Peyer's patch (tissue), 4 donors: ENCODE measurements at regions not wholly inside any gene's neighbourhood (a gene's known extent, or its start where the extent isn't known, plus 50 kb on each side); places are given as distances from the start of the nearest gene placed in this dataset.

ENCODE experiments used
- DNase-seq, 3 donors: peaks; one replicate each; pipeline ENCODE4 v3.0.0-alpha.2; 2017 to 2019
- H3K27ac ChIP-seq, 4 donors: fragments of 200-600 bp; sonication (generic); one replicate each; pipeline ENCODE4 v1.5.1; 2016 to 2019
- H3K27me3 ChIP-seq, 2 donors: fragments of 200-600 bp; sonication (generic); one replicate each; pipeline ENCODE4 v1.5.1; 2019
- H3K36me3 ChIP-seq, 3 donors: fragments of 200-600 bp; sonication (generic); one replicate each; pipeline ENCODE4 v1.5.1; 2016 to 2019
- H3K4me1 ChIP-seq, 4 donors: fragments of 200-600 bp; sonication (generic); one replicate each; pipeline ENCODE4 v1.5.1; 2016 to 2019
- H3K4me3 ChIP-seq, 4 donors: fragments of 200-600 bp; sonication (generic); 1 replicate in 3 of 4; 2 replicates in 1 of 4; pipeline ENCODE4 v1.5.1; 2016 to 2019; ENCODE audit warnings: mild to moderate bottlenecking in 1 of 4
- H3K9me3 ChIP-seq, 4 donors: fragments of 200-600 bp; sonication (generic); one replicate each; pipeline ENCODE4 v1.5.1; 2016 to 2019; ENCODE audit warnings: mild to moderate bottlenecking in 1 of 4
- POLR2A ChIP-seq, 2 donors: fragments of 450-650 bp; IDR thresholded peaks; one replicate each; pipeline ENCODE4 v1.5.1; 2017; ENCODE audit warnings: antibody characterized with exemption in 2 of 2, mild to moderate bottlenecking in 2 of 2, moderate library complexity in 2 of 2
- TF ChIP-seq, protein P1 (sequence below), 6 experiments: fragments of 450-650 bp in 4 of 6; fragments of 200-600 bp in 2 of 6; sonication (generic) in 1 of 6; IDR thresholded peaks; one replicate each; pipeline ENCODE4 v1.5.1; 2017 to 2019; ENCODE audit warnings: antibody characterized with exemption in 6 of 6, mild to moderate bottlenecking in 3 of 6, moderate library complexity in 1 of 6

DNA sequence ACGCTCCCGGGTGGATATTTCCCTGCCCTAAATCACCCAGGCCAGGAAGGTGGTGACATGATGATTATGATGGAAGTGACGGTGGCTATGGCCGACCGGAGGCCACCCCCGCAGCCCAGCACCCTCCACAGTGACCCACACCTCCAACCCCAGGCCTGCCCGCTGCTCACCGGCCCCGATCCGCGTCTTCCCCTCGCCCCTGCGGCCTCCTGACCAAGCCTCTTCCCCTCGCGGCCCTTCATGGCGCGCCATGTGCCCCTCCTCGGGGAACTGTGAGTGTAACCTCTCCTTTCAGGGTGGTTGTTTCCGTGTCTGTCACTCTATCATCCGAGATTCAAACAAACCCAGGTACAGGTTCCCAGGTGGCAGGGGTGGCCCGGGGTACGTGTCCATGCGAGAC lies 78.3 kb downstream of the UNCX start:
- no peak for TF ChIP-seq POLR2A (IDR thresholded peaks at IDR 0.05)
- TF ChIP-seq, protein P1, sequence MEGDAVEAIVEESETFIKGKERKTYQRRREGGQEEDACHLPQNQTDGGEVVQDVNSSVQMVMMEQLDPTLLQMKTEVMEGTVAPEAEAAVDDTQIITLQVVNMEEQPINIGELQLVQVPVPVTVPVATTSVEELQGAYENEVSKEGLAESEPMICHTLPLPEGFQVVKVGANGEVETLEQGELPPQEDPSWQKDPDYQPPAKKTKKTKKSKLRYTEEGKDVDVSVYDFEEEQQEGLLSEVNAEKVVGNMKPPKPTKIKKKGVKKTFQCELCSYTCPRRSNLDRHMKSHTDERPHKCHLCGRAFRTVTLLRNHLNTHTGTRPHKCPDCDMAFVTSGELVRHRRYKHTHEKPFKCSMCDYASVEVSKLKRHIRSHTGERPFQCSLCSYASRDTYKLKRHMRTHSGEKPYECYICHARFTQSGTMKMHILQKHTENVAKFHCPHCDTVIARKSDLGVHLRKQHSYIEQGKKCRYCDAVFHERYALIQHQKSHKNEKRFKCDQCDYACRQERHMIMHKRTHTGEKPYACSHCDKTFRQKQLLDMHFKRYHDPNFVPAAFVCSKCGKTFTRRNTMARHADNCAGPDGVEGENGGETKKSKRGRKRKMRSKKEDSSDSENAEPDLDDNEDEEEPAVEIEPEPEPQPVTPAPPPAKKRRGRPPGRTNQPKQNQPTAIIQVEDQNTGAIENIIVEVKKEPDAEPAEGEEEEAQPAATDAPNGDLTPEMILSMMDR (IDR thresholded peaks at IDR 0.05): no peak
- no peak for DNase-seq
- no peak overlapping the region for H3K27ac ChIP-seq

DNA sequence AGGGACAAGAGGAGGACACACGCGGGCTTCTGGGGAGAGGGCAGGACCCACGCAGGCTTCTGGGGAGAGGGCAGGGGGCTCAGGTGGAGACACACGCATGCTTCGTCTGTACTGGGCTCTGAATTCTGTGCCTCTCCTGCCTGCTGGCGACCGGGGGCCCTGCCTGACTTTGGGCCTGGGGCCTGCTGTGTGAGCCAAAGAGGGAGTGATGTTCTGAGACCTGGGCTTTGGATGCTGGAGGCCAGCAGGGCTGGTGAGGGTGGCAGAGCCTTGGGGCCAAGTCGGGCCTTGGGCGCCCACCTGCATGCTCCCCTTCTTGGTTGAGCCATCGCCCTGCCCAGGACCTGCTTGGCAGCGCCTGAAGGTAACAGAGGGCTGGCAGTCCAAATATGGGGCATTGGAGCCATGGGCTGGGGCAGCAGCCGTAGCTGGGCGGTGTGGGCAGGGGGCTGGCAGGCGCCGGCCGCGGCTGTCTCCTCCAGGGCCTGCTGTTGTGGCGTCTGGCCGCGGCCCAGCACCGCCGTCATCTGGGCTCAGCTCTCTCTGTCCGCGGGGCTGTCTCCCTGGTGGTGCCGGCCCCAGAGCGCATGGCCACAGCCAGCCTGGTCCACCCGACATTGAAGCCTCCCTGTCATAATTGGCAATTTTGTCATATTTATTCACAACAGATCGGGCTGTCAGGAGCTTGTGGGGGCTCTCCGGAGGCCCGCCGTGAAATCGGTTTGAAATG lies 78.9 kb downstream of the UNCX start:
- no peak for DNase-seq
- no peak for TF ChIP-seq POLR2A (IDR thresholded peaks at IDR 0.05)
- TF ChIP-seq, protein P1 (IDR thresholded peaks at IDR 0.05): no peak
- Histone ChIP-seq H3K27ac (no peak overlapping the region), H3K27me3 (no peaks in the 10 kb centered on the region), H3K4me3 (no peak overlapping the region), H3K4me1 (no peaks in the 10 kb centered on the region), H3K9me3 (no peaks in the 10 kb centered on the region), H3K36me3 (no peaks in the 10 kb centered on the region)

More for the DNA sequence above, 78.3 kb downstream of the UNCX start:
- H3K4me3 ChIP-seq: no peak overlapping the region
- H3K36me3 ChIP-seq: no peaks in the 10 kb centered on the region
- no peaks in the 10 kb centered on the region for H3K4me1 ChIP-seq
- H3K27me3 ChIP-seq: no peaks in the 10 kb centered on the region
- H3K9me3 ChIP-seq: no peaks in the 10 kb centered on the region

DNA sequence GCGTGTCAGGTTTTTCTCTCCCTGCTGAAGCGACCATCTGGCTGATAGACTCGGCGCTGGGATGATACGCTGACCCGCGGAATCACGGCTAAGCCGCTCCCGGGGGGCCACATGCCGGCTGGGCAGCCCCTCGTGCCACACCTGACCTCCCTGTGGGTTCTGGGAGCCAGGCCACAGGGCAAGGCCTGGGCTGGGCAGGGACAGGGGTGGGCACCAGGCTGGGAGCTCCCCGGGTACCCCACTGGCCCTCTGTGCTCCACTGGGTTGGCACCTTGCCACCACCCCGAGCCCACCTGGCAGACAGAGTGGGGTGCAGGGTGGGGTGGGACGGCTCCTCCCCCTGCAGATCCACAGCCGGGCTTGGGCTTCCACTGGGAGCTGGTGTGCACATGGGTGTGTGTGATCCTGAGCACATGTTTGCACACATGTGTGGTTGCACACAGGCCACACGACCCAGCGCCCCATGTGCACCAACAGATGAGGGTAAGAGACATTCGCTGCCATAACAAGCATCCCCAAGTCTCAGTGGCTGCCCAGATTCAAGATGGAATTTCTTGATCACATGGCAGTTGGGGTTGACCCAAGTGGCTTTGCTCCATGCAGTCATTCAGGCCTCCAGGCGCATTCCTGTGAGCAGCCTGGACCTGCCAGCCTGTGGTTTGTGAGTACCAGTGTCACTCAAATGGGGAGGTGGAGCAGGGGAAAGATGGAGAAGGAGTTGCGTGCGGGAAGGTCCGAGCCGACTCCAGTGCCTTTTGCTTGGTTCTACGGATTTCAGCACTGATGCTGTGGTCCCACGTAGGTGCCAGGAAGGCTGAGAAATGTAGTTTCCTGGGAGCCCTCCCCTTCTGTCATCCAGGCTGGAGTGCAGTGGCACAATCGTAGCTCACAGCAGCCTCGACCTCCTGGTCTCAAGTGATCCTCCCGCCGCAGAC lies 79.7 kb downstream of the UNCX start:
- Histone ChIP-seq H3K36me3 (no peaks in the 10 kb centered on the region), H3K4me3 (no peak overlapping the region), H3K27ac (no peak overlapping the region), H3K4me1 (no peaks in the 10 kb centered on the region), H3K27me3 (no peaks in the 10 kb centered on the region), H3K9me3 (no peaks in the 10 kb centered on the region)
- TF ChIP-seq, protein P1 (IDR thresholded peaks at IDR 0.05): no peak
- TF ChIP-seq POLR2A (IDR thresholded peaks at IDR 0.05): no peak
- DNase-seq: no peak

DNA sequence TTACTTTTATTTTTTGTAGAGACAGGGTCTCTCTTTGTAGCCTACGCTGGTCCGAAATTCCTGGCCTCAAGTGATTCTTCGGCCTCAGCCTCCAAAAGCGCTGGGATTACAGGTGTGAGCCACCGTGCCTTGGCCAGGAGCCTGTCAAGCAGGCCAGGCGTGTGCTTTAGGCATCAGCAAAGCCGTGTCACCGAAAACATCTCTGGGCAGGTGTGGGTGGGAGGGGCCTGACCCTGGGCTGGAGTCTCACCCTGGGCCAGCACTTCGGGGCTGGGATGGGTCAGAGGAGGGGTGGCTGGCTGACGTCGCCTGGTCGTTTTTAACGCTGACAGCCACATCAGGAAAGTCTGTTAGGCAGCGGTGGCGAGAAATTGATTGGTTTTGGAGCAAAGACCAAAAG lies 80.9 kb downstream of the UNCX start:
- DNase-seq: no peak
- TF ChIP-seq, protein P1 (IDR thresholded peaks at IDR 0.05): no peak
- no peak for TF ChIP-seq POLR2A (IDR thresholded peaks at IDR 0.05)
- H3K27me3 ChIP-seq: no peaks in the 10 kb centered on the region

DNA sequence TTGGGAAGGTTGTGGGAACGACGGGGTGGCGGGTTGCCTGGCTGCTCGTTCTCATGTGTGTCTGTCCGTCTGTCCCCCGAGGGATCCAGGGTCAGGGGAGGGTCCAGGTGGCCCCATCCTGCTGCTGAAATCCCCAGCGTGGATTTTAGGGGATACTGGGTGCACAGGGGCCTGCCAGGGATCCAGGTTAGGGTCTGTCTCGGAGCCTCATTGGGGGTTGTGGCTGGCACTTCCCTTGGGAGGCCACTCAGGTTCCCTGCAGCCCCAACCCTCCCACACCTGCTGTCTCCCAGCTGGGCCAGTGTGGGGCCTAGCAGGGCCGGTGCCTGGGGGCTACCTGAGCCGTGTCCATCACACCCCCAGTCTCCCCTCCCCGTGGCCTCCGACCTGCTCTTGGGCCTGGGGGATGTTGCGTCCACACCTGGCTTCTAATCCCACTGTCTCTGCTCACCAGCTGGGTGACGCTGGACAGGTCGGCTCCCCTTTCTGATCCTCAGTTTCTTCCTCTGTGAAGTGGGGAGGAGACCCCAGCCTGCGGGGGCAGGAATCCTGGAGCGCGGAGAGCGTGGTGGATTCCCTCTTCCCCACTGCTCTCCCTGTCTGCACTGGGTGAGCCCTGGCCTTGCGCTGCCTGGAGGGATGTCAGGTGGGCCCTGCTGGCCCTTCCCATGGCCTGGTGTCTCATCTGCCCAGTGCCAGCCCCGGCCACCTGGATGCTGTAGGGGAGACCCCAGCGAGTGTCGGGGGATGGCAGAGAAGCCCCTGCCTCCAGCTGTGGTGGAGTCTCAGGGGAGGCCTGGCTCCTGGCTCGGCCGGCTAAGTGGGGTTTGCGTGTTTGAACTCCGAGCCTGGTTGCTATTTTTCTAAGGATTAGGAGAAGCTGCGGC lies 81.6 kb downstream of the UNCX start:
- Histone ChIP-seq H3K27ac (no peak overlapping the region), H3K4me1 (no peaks in the 10 kb centered on the region), H3K36me3 (no peaks in the 10 kb centered on the region), H3K4me3 (no peak overlapping the region), H3K9me3 (no peaks in the 10 kb centered on the region), H3K27me3 (no peaks in the 10 kb centered on the region)
- no peak for DNase-seq
- TF ChIP-seq POLR2A (IDR thresholded peaks at IDR 0.05): no peak
- TF ChIP-seq, protein P1 (IDR thresholded peaks at IDR 0.05): no peak

More for the DNA sequence above, 80.9 kb downstream of the UNCX start:
- Histone ChIP-seq H3K4me3 (no peak overlapping the region), H3K36me3 (no peaks in the 10 kb centered on the region), H3K9me3 (no peaks in the 10 kb centered on the region), H3K27ac (no peak overlapping the region), H3K4me1 (no peaks in the 10 kb centered on the region)
